ENCODE measurements at regions not wholly inside any gene's neighbourhood (a gene's known extent, or its start where the extent isn't known, plus 50 kb on each side); places are given as distances from the start of the nearest gene placed in this dataset.
"Not testable (repeated sequence)": the region's sequence is repeated elsewhere in the genome, so short reads cannot be mapped to it uniquely, and the experiment has no call there.

DNA sequence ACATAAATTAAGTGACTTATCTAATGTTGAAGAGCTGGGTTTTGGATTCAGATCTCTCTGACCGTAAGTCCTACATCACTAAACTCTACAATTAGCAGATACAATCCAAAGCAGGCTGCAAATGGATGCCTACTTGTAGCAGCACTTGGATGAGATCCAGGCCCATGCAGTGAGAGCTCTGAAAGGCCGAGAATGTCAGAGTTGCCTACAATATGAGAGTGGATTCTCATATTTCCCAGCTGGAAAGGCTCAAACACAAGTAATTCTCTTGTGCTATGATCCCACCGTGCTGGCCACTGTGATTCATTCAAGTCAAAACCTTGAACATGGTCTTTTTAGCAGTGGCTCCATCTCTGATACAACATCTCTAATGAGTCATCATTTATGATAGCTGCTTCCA lies 125.4 kb upstream of the CHRDL1 start:
- TF ChIP-seq, protein P1, sequence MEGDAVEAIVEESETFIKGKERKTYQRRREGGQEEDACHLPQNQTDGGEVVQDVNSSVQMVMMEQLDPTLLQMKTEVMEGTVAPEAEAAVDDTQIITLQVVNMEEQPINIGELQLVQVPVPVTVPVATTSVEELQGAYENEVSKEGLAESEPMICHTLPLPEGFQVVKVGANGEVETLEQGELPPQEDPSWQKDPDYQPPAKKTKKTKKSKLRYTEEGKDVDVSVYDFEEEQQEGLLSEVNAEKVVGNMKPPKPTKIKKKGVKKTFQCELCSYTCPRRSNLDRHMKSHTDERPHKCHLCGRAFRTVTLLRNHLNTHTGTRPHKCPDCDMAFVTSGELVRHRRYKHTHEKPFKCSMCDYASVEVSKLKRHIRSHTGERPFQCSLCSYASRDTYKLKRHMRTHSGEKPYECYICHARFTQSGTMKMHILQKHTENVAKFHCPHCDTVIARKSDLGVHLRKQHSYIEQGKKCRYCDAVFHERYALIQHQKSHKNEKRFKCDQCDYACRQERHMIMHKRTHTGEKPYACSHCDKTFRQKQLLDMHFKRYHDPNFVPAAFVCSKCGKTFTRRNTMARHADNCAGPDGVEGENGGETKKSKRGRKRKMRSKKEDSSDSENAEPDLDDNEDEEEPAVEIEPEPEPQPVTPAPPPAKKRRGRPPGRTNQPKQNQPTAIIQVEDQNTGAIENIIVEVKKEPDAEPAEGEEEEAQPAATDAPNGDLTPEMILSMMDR (conservative IDR thresholded peaks at IDR 0.05; ENCODE audit: low read length), result no peak
- DNase-seq (ENCODE audit: low read depth), result no peak
- H3K4me3 ChIP-seq (ENCODE audit: low read length), result no peak overlapping the region

- peak; percentile 2 for DNase-seq (ENCODE audit: low read depth)
- H3K4me3 ChIP-seq (ENCODE audit: low read length), result no peak overlapping the region
- TF ChIP-seq, protein P1 (conservative IDR thresholded peaks at IDR 0.05; ENCODE audit: low read length), result no peak
These were observed 120.0 kb upstream of the CHRDL1 start for GRCh38 chrX:110915570-110915969.

DNA sequence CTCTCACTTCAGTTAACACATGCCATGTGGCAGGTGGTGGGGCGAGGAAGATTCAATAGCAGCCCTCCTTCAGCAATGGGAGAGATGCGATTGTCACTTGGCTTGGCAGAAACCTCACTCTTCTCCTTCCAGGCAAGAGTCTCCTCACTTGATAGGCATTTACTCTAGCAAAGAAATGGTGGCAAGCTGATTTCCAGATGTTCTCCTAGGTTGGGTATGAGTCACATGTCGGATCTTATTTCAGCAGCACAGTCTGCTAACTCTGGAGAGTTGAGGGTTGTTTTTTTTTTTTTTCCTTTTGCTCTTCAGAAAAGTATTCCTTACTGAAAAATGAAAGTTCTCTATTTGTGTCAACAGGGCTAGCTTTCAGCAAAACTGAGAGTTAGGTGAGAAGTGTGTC lies 119.5 kb upstream of the CHRDL1 start:
- peak; percentile 83 for DNase-seq (ENCODE audit: low read depth)

DNA sequence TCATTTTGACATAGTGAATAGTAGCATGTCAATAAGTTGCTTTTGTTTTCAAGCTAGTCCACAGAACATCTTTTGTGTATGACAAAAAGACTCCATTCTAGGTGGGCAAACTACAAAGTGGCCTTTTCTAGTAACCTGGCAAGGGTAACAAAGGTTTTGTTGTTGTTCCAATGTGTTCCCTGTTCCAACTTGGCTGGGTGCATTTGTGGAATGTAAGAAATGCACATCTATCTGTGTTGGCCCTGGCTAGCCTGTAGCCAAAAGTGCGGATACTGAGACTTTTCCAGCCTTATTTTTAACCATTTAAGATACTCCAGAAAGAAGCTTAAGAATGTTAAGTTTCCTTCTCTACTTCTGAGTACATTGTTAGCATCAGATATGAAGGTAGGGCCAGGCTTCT lies 118.7 kb upstream of the CHRDL1 start:
- no peak overlapping the region for H3K4me3 ChIP-seq (ENCODE audit: low read length)
- DNase-seq (ENCODE audit: low read depth), result peak; percentile 15
- TF ChIP-seq, protein P1 (conservative IDR thresholded peaks at IDR 0.05; ENCODE audit: low read length), result no peak

More for the DNA sequence above, 119.5 kb upstream of the CHRDL1 start:
- TF ChIP-seq, protein P1 (conservative IDR thresholded peaks at IDR 0.05; ENCODE audit: low read length), result no peak
- H3K4me3 ChIP-seq (ENCODE audit: low read length), result no peak overlapping the region

GRCh38 chrX:110904747-110905146 lies 109.1 kb upstream of the CHRDL1 start:
- not testable (repeated sequence) for H3K4me3 ChIP-seq (ENCODE audit: low read length); DNase-seq (ENCODE audit: low read depth)

DNA sequence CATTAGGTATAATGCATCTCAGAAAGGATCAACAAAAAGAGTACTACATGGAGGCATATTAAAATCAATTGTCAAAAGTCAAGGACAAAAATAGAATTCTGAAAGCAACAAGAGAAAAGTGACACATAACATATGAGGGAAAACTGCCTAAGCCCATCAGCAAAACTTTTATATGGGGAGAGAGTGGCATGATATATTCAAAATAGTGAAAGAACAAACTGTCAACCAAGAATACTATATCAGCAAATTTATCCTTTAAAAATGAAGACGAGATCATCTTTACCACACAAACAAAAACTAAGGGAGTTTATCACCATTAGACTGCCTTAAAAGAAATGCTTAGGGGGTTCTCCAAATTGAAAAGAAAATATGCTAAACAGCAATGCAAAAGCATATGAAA lies 86.4 kb upstream of the CHRDL1 start:
- DNase-seq (ENCODE audit: low read depth), result no peak
- TF ChIP-seq, protein P1 (conservative IDR thresholded peaks at IDR 0.05; ENCODE audit: low read length), result no peak
- H3K4me3 ChIP-seq (ENCODE audit: low read length), result no peak overlapping the region

- DNase-seq (ENCODE audit: low read depth), result no peak
- TF ChIP-seq, protein P1 (conservative IDR thresholded peaks at IDR 0.05; ENCODE audit: low read length), result no peak
- no peak overlapping the region for H3K4me3 ChIP-seq (ENCODE audit: low read length)
These were observed 81.7 kb upstream of the CHRDL1 start for GRCh38 chrX:110877326-110877725.

DNA sequence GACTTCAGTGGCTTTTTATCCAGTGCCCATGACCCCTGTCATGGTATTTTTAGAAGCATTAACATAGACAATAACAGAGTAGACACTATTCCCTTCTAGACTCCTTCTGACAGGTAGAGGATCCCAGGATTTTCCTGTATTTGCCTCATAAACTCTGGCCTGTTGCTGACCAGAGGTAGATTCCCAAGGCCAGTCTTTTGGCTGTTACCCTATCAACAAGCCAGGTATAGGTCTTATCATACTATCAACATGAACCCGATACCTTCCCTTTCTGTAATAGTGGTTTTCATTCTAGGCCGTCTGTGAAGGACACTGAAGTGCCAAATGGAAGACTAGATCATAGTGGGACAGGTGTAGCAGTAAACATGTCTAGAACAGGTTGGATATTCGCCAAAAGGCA lies 76.2 kb upstream of the CHRDL1 start:
- DNase-seq (ENCODE audit: low read depth), result no peak
- TF ChIP-seq, protein P1 (conservative IDR thresholded peaks at IDR 0.05; ENCODE audit: low read length), result no peak
- no peak overlapping the region for H3K4me3 ChIP-seq (ENCODE audit: low read length)
